ENCODE measurements at regions not wholly inside any gene's neighbourhood (a gene's known extent, or its start where the extent isn't known, plus 50 kb on each side); places are given as distances from the start of the nearest gene placed in this dataset.

DNA sequence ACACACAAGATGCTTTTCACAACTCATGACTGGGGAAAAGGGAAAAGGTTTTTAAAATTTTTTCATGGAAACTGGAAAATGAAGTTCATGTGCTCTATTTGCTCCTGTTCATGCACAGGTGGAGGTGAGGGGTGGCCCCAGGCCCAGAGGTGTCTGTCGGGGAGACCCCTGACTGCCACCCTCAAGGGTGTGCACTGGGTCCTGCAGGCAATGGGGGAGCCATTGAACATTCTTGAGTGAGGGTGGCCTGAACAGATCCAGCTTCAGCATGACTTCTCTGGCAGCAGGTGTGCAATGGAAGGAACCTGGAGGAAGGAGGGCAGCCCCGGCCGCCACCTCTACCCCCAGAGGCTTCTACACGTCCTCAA, 145.3 kb upstream of the IQSEC1 start:
- H3K4me3 ChIP-seq, result no peak overlapping the region
- no peak overlapping the region for H3K4me2 ChIP-seq
- no peaks in the 10 kb centered on the region for H3K27me3 ChIP-seq (ENCODE audit: insufficient read depth)
- no peak for TF ChIP-seq ZNF114 (CRISPR knock-in tag; IDR thresholded peaks at IDR 0.05)
- TF ChIP-seq STAT1 (IDR thresholded peaks at IDR 0.05; ENCODE audit: unreplicated experiment), result no peak
- TF ChIP-seq ZNF331 (CRISPR knock-in tag; IDR thresholded peaks at IDR 0.05; ENCODE audit: low read depth), result no peak
- no peak for TF ChIP-seq POLR2AphosphoS5 (IDR thresholded peaks at IDR 0.05; ENCODE audit: low read depth)
- TF ChIP-seq ZNF462 (CRISPR knock-in tag; IDR thresholded peaks at IDR 0.05), result no peak
- no peak for TF ChIP-seq CREB1 (CRISPR knock-in tag; IDR thresholded peaks at IDR 0.05; ENCODE audit: low read depth)
- Mint-ChIP-seq H3K4me1 (peaks cover 16% of the 10 kb centered on the region), H3K36me3 (ENCODE audit: low read depth) (no peaks in the 10 kb centered on the region), H3K27me3 (ENCODE audit: insufficient read depth, low read depth, poor library complexity) (peaks cover 3% of the 10 kb centered on the region), H3K4me3 (no peak overlapping the region), H3K27ac (no peak overlapping the region), H3K9me3 (no peaks in the 10 kb centered on the region)
- H3K4me1 ChIP-seq (ENCODE audit: insufficient read depth), result no peaks in the 10 kb centered on the region
- no peaks in the 10 kb centered on the region for H3F3A ChIP-seq (replicated peaks; ENCODE audit: low read depth)
- no peak for ATAC-seq
- H3K27ac ChIP-seq (ENCODE audit: low read depth), result no peak overlapping the region
- no peak for DNase-seq (ENCODE audit: low spot score)
- H3K36me3 ChIP-seq (ENCODE audit: insufficient read depth), result no peaks in the 10 kb centered on the region
- H3K79me2 ChIP-seq (replicated peaks; ENCODE audit: insufficient read depth), result no peaks in the 10 kb centered on the region
- no peaks in the 10 kb centered on the region for H4K20me1 ChIP-seq (replicated peaks; ENCODE audit: insufficient read depth)
- no peak overlapping the region for H2AFZ ChIP-seq
- H3K9me2 ChIP-seq (ENCODE audit: insufficient read depth), result no peaks in the 10 kb centered on the region

DNA sequence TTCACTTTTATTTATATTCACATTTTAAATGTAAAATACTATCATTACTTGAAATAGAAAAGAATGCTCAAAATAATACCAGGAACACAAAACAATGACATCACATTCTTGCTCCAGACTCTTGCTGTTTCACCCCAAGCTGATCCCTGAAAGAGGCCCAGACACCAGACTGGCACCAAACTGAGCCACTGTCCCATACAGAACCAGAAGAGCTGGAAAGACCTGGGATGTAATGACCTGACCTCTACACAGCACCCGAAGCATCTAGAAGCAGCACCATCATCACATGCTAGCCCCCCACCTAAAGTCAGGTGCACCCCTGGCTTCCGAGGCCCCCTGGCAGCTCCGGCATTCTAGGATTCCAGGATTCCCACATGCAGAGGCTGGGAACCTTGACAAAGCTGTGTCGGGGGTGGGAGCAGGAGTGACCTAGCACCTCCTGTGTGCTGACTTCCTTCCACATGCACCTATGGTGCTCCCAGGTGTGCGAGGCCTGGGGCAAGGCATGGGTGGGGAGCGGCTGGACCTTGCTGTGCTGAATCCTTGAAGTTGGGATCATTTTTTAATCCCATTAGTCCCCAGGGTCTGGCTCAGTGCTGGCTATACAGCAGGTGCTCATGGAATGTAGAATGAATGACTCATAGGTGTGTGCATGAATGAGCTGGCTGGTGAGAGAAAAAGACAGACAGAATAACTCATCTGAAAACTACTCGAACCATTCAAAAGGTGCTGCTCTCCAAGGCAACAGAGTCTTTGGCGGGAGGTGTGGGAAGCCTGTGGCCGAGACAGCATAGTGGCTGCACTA, 144.7 kb upstream of the IQSEC1 start:
- no peak for DNase-seq (ENCODE audit: low spot score)
- peaks cover 4% of the 10 kb centered on the region for H3K27me3 Mint-ChIP-seq (ENCODE audit: insufficient read depth, low read depth, poor library complexity)
- H3K4me1 Mint-ChIP-seq, result peaks cover 13% of the 10 kb centered on the region
- H3K4me3 Mint-ChIP-seq, result no peak overlapping the region
- Histone ChIP-seq H2AFZ (no peak overlapping the region), H4K20me1 (replicated peaks; ENCODE audit: insufficient read depth) (no peaks in the 10 kb centered on the region), H3K27me3 (ENCODE audit: insufficient read depth) (no peaks in the 10 kb centered on the region), H3K79me2 (replicated peaks; ENCODE audit: insufficient read depth) (no peaks in the 10 kb centered on the region), H3F3A (replicated peaks; ENCODE audit: low read depth) (no peaks in the 10 kb centered on the region), H3K9me2 (ENCODE audit: insufficient read depth) (no peaks in the 10 kb centered on the region), H3K27ac (ENCODE audit: low read depth) (no peak overlapping the region), H3K4me3 (no peak overlapping the region), H3K4me2 (no peak overlapping the region), H3K36me3 (ENCODE audit: insufficient read depth) (no peaks in the 10 kb centered on the region), H3K4me1 (ENCODE audit: insufficient read depth) (no peaks in the 10 kb centered on the region)
- no peak for ATAC-seq
- no peaks in the 10 kb centered on the region for H3K36me3 Mint-ChIP-seq (ENCODE audit: low read depth)
- H3K27ac Mint-ChIP-seq, result no peak overlapping the region
- H3K9me3 Mint-ChIP-seq, result no peaks in the 10 kb centered on the region
- TF ChIP-seq CREB1 (CRISPR knock-in tag; IDR thresholded peaks at IDR 0.05; ENCODE audit: low read depth) (no peak), ZNF114 (CRISPR knock-in tag; IDR thresholded peaks at IDR 0.05) (no peak), EZH2phosphoT487 (IDR thresholded peaks at IDR 0.05; ENCODE audit: unreplicated experiment) (no peak)
